OCI-LY7 (cell line): ENCODE measurements at regions not wholly inside any gene's neighbourhood (a gene's known extent, or its start where the extent isn't known, plus 50 kb on each side); places are given as distances from the start of the nearest gene placed in this dataset.

Source experiments
- BruUV-seq: library from RNA; stranded (reverse); fragments of 400-500 nt; replicated peaks from 2 replicates; lab custom pipeline; 2021; lab: Mats Ljungman, UMichigan
- CTCF ChIA-PET: fragments of 300-600 bp; sonication (Branson Sonifier 250); formaldehyde crosslinking; loops from one replicate; lab custom pipeline; 2022; ENCODE audit warnings: antibody characterized with exemption; ENCODE audit not compliant: unreplicated experiment; lab: Charles Lee
- POLR2A ChIA-PET: fragments of 300-600 bp; sonication (Branson Sonifier 250); formaldehyde crosslinking; loops from one replicate; lab custom pipeline; 2022; ENCODE audit warnings: antibody characterized with exemption; lab: Charles Lee
- DNase-seq: peaks from one replicate; pipeline ENCODE4 v3.0.0-alpha.2; 2015; ENCODE audit warnings: low spot score
- H2AFZ ChIP-seq: fragments of 200-600 bp; sonication (generic), shearing (Covaris generic); 2 replicates; pipeline ENCODE4 v1.6.1; 2014; ENCODE audit warnings: mild to moderate bottlenecking, antibody characterized with exemption, low read length, moderate library complexity
- H3K27ac ChIP-seq: fragments of 200-600 bp; sonication (generic); 2 replicates; pipeline ENCODE4 v1.5.1; 2014; ENCODE audit warnings: mixed run types, low read depth, mild to moderate bottlenecking, moderate library complexity, low read length, inconsistent platforms; ENCODE audit not compliant: poor library complexity, severe bottlenecking
- H3K36me3 ChIP-seq: fragments of 200-600 bp; sonication (generic); 2 replicates; pipeline ENCODE4 v1.6.1; 2014; ENCODE audit warnings: mild to moderate bottlenecking, antibody characterized with exemption, low read length, moderate library complexity, mixed read lengths; ENCODE audit not compliant: insufficient read depth
- H3K4me1 ChIP-seq: fragments of 200-600 bp; sonication (generic); 2 replicates; pipeline ENCODE4 v1.5.1; 2014; ENCODE audit warnings: mild to moderate bottlenecking, low read length; ENCODE audit not compliant: insufficient read depth, poor library complexity, severe bottlenecking
- H3K4me2 ChIP-seq: fragments of 200-600 bp; sonication (generic); 2 replicates; pipeline ENCODE4 v1.6.1; 2014; ENCODE audit warnings: mild to moderate bottlenecking, low read length
- H3K4me3 ChIP-seq: fragments of 200-600 bp; sonication (generic); 2 replicates; pipeline ENCODE4 v1.5.1; 2014; ENCODE audit warnings: mild to moderate bottlenecking, low read depth, low read length; ENCODE audit not compliant: poor library complexity, severe bottlenecking
- H3K79me2 ChIP-seq: fragments of 200-600 bp; sonication (generic); 2 replicates; pipeline ENCODE4 v1.6.1; 2016; ENCODE audit warnings: low read depth, mild to moderate bottlenecking, low read length, moderate library complexity, mixed read lengths; ENCODE audit not compliant: insufficient read depth
- H3K9me2 ChIP-seq: fragments of 200-600 bp; sonication (generic); 2 replicates; pipeline ENCODE4 v1.6.1; 2016; ENCODE audit warnings: mild to moderate bottlenecking, low read length, mixed read lengths; ENCODE audit not compliant: insufficient read depth
- H3K9me3 ChIP-seq: fragments of 200-600 bp; sonication (generic); 2 replicates; pipeline ENCODE4 v1.6.1; 2014; ENCODE audit warnings: mild to moderate bottlenecking, mixed run types, low read length, mixed read lengths
- H4K20me1 ChIP-seq: fragments of 200-600 bp; sonication (generic); 2 replicates; pipeline ENCODE4 v1.6.1; 2014; ENCODE audit warnings: mild to moderate bottlenecking, antibody characterized with exemption, low read length, moderate library complexity, mixed read lengths; ENCODE audit not compliant: insufficient read depth
- CTCF ChIP-seq: fragments of 200-600 bp; sonication (generic); conservative IDR thresholded peaks from 2 replicates; pipeline ENCODE4 v1.5.1; 2014; ENCODE audit warnings: mild to moderate bottlenecking, antibody characterized with exemption, low read length, moderate library complexity, mixed read lengths
- EZH2phosphoT487 ChIP-seq: fragments of 200-600 bp; sonication (generic); IDR thresholded peaks from 2 replicates; pipeline ENCODE4 v1.6.1; 2018; ENCODE audit warnings: low read depth, borderline replicate concordance, mild to moderate bottlenecking, mixed run types, antibody characterized with exemption, low read length, moderate library complexity, mixed read lengths
- intact Hi-C: fragments of 100-400 bp; cut with micrococcal nuclease; formaldehyde crosslinking; loops from one replicate; pipeline ENCODE4 v1.10.0; 2022; ENCODE audit not compliant: unreplicated experiment

GRCh38 chr14:55964821-55965220, 153.4 kb upstream of the PELI2 start:
- H3K9me3 ChIP-seq = no peaks in the 10 kb centered on the region
- no peak overlapping the region for H3K27ac ChIP-seq
- no peaks in the 10 kb centered on the region for H3K79me2 ChIP-seq
- H3K9me2 ChIP-seq = no peaks in the 10 kb centered on the region
- H4K20me1 ChIP-seq = no peaks in the 10 kb centered on the region
- CTCF ChIA-PET = no interaction called here
- H3K36me3 ChIP-seq = no peaks in the 10 kb centered on the region
- intact Hi-C loops = no loop called here
- no peak overlapping the region for H3K4me3 ChIP-seq
- POLR2A ChIA-PET = no interaction called here
- no TSS peak for BruUV-seq
- no peaks in the 10 kb centered on the region for H3K4me1 ChIP-seq
- DNase-seq = no peak
- no peak overlapping the region for H3K4me2 ChIP-seq
- no peak overlapping the region for H2AFZ ChIP-seq
- TF ChIP-seq EZH2phosphoT487 = no peak
- no peak for TF ChIP-seq CTCF

- DNase-seq = no peak
- H3K27ac ChIP-seq = no peak overlapping the region
- H3K9me3 ChIP-seq = no peaks in the 10 kb centered on the region
- no TSS peak for BruUV-seq
- no peaks in the 10 kb centered on the region for H3K9me2 ChIP-seq
- ChIA-PET CTCF (no interaction called here), POLR2A (interaction anchor here (1.0 kb wide), 1 partner anchor 31 kb away, joined by 3 read pairs; no protein-coding TSS in a partner anchor)
- no peak overlapping the region for H3K4me3 ChIP-seq
- intact Hi-C loops = no loop called here
- H2AFZ ChIP-seq = no peak overlapping the region
- no peaks in the 10 kb centered on the region for H3K36me3 ChIP-seq
- H3K4me1 ChIP-seq = no peaks in the 10 kb centered on the region
- H3K79me2 ChIP-seq = no peaks in the 10 kb centered on the region
- H4K20me1 ChIP-seq = no peaks in the 10 kb centered on the region
- H3K4me2 ChIP-seq = no peak overlapping the region
- TF ChIP-seq EZH2phosphoT487 (no peak), CTCF (no peak)
Measured at GRCh38 chr14:55965851-55966250, 152.4 kb upstream of the PELI2 start.

GRCh38 chr14:55968741-55969140, 149.5 kb upstream of the PELI2 start:
- CTCF ChIA-PET = no interaction called here
- Histone ChIP-seq H3K79me2 (no peaks in the 10 kb centered on the region), H3K9me3 (no peaks in the 10 kb centered on the region), H3K36me3 (no peaks in the 10 kb centered on the region), H3K4me3 (no peak overlapping the region), H3K9me2 (no peaks in the 10 kb centered on the region), H4K20me1 (no peaks in the 10 kb centered on the region), H3K4me1 (no peaks in the 10 kb centered on the region), H3K27ac (no peak overlapping the region), H3K4me2 (no peak overlapping the region), H2AFZ (no peak overlapping the region)
- DNase-seq = no peak
- TF ChIP-seq EZH2phosphoT487 = no peak
- no peak for TF ChIP-seq CTCF
- BruUV-seq = no TSS peak
- POLR2A ChIA-PET = interaction anchor here (0.7 kb wide), 1 partner anchor 356 kb away, joined by 3 read pairs; no protein-coding TSS in a partner anchor
- intact Hi-C loops = no loop called here
